Activated T-helper 17 cell treated with anti-CD3 and anti-CD28 coated beads, Interleukin-2, amount 50 U/mL, for 72 hours (primary cell): ENCODE measurements at regions not wholly inside any gene's neighbourhood (a gene's known extent, or its start where the extent isn't known, plus 50 kb on each side); places are given as distances from the start of the nearest gene placed in this dataset.

Experiments used
- ATAC-seq: fragments of 150-1000 bp; cut with Tn5 transposase; replicated peaks from 2 replicates; pipeline ENCODE4 v1.10.0; 2021; ENCODE audit warnings: mild to moderate bottlenecking, moderate library complexity
- H3K27ac Mint-ChIP-seq: one replicate; pipeline ENCODE4 v1.8.0; 2022; ENCODE audit warnings: mixed read lengths
- H3K27me3 Mint-ChIP-seq: one replicate; pipeline ENCODE4 v1.8.0; 2022; ENCODE audit warnings: mixed read lengths
- H3K36me3 Mint-ChIP-seq: one replicate; pipeline ENCODE4 v1.8.0; 2022; ENCODE audit warnings: low read depth, mild to moderate bottlenecking, mixed read lengths
- H3K4me1 Mint-ChIP-seq: one replicate; pipeline ENCODE4 v1.8.0; 2022; ENCODE audit warnings: mixed read lengths
- H3K4me3 Mint-ChIP-seq: one replicate; pipeline ENCODE4 v1.8.0; 2022; ENCODE audit warnings: mild to moderate bottlenecking, mixed read lengths
- H3K9me3 Mint-ChIP-seq: one replicate; pipeline ENCODE4 v1.8.0; 2022; ENCODE audit warnings: mixed read lengths

GRCh38 chr10:91012502-91012901 is 91.6 kb upstream of the ANKRD1 start:
- Mint-ChIP-seq H3K4me1 (no peaks in the 10 kb centered on the region), H3K4me3 (no peak overlapping the region), H3K27ac (no peak overlapping the region), H3K27me3 (peaks cover 18% of the 10 kb centered on the region), H3K36me3 (no peaks in the 10 kb centered on the region), H3K9me3 (no peaks in the 10 kb centered on the region)
- peak; percentile 66 for ATAC-seq

GRCh38 chr10:91013985-91014384 is 93.1 kb upstream of the ANKRD1 start:
- no peaks in the 10 kb centered on the region for H3K4me1 Mint-ChIP-seq

GRCh38 chr10:91017198-91017597 is 96.3 kb upstream of the ANKRD1 start:
- no peaks in the 10 kb centered on the region for H3K9me3 Mint-ChIP-seq
- peak; percentile 73 for ATAC-seq
- no peak overlapping the region for H3K27ac Mint-ChIP-seq
- no peaks in the 10 kb centered on the region for H3K4me1 Mint-ChIP-seq
- peaks cover 13% of the 10 kb centered on the region for H3K27me3 Mint-ChIP-seq
- H3K36me3 Mint-ChIP-seq, result no peaks in the 10 kb centered on the region
- peak overlapping the region; percentile 21 for H3K4me3 Mint-ChIP-seq

More at GRCh38 chr10:91013985-91014384, 93.1 kb upstream of the ANKRD1 start:
- Mint-ChIP-seq H3K4me3 (no peak overlapping the region), H3K9me3 (no peaks in the 10 kb centered on the region), H3K27ac (no peak overlapping the region), H3K36me3 (no peaks in the 10 kb centered on the region), H3K27me3 (peaks cover 18% of the 10 kb centered on the region)
- no peak for ATAC-seq

- Mint-ChIP-seq H3K9me3 (peaks cover 3% of the 10 kb centered on the region), H3K27me3 (peaks cover 8% of the 10 kb centered on the region), H3K4me3 (no peak overlapping the region), H3K36me3 (no peaks in the 10 kb centered on the region), H3K4me1 (no peaks in the 10 kb centered on the region), H3K27ac (no peak overlapping the region)
- ATAC-seq, result no peak
Measured at GRCh38 chr10:91021901-91022300, 101.0 kb upstream of the ANKRD1 start.

- Mint-ChIP-seq H3K36me3 (no peaks in the 10 kb centered on the region), H3K4me3 (no peak overlapping the region), H3K27me3 (peaks cover 8% of the 10 kb centered on the region), H3K27ac (no peak overlapping the region), H3K9me3 (peaks cover 3% of the 10 kb centered on the region), H3K4me1 (no peaks in the 10 kb centered on the region)
- ATAC-seq, result no peak
Measured at GRCh38 chr10:91022390-91022789, 101.5 kb upstream of the ANKRD1 start.

GRCh38 chr10:91022924-91023699 is 102.2 kb upstream of the ANKRD1 start:
- no peak for ATAC-seq
- no peaks in the 10 kb centered on the region for H3K36me3 Mint-ChIP-seq
- H3K4me1 Mint-ChIP-seq, result no peaks in the 10 kb centered on the region
- peaks cover 8% of the 10 kb centered on the region for H3K27me3 Mint-ChIP-seq
- peaks cover 3% of the 10 kb centered on the region for H3K9me3 Mint-ChIP-seq
- H3K4me3 Mint-ChIP-seq, result no peak overlapping the region
- no peak overlapping the region for H3K27ac Mint-ChIP-seq

GRCh38 chr10:91023700-91024398 is 103.0 kb upstream of the ANKRD1 start:
- Mint-ChIP-seq H3K36me3 (no peaks in the 10 kb centered on the region), H3K9me3 (peaks cover 3% of the 10 kb centered on the region), H3K4me1 (no peaks in the 10 kb centered on the region), H3K4me3 (no peak overlapping the region), H3K27me3 (peaks cover 8% of the 10 kb centered on the region), H3K27ac (no peak overlapping the region)
- ATAC-seq, result no peak

- Mint-ChIP-seq H3K36me3 (no peaks in the 10 kb centered on the region), H3K9me3 (peaks cover 3% of the 10 kb centered on the region), H3K27me3 (peaks cover 8% of the 10 kb centered on the region), H3K4me1 (no peaks in the 10 kb centered on the region), H3K4me3 (no peak overlapping the region), H3K27ac (no peak overlapping the region)
- no peak for ATAC-seq
Measured at GRCh38 chr10:91024541-91024940, 103.7 kb upstream of the ANKRD1 start.

GRCh38 chr10:91032611-91033206 is 111.8 kb upstream of the ANKRD1 start:
- Mint-ChIP-seq H3K4me3 (no peak overlapping the region), H3K27ac (no peak overlapping the region), H3K4me1 (peaks cover 14% of the 10 kb centered on the region), H3K9me3 (peaks cover 4% of the 10 kb centered on the region), H3K36me3 (no peaks in the 10 kb centered on the region), H3K27me3 (no peaks in the 10 kb centered on the region)
- ATAC-seq, result no peak

GRCh38 chr10:91033324-91033950 is 112.5 kb upstream of the ANKRD1 start:
- no peak for ATAC-seq
- Mint-ChIP-seq H3K27me3 (no peaks in the 10 kb centered on the region), H3K4me1 (peaks cover 14% of the 10 kb centered on the region), H3K36me3 (no peaks in the 10 kb centered on the region), H3K4me3 (peak overlapping the region; percentile 31), H3K9me3 (peaks cover 4% of the 10 kb centered on the region), H3K27ac (peak overlapping the region; percentile 53)

- peaks cover 4% of the 10 kb centered on the region for H3K9me3 Mint-ChIP-seq
- peak; percentile 94 for ATAC-seq
- peaks cover 14% of the 10 kb centered on the region for H3K4me1 Mint-ChIP-seq
- H3K27me3 Mint-ChIP-seq, result no peaks in the 10 kb centered on the region
- H3K27ac Mint-ChIP-seq, result peak overlapping the region; percentile 53
- H3K4me3 Mint-ChIP-seq, result peak overlapping the region; percentile 31
- no peaks in the 10 kb centered on the region for H3K36me3 Mint-ChIP-seq
Measured at GRCh38 chr10:91034042-91034441, 113.2 kb upstream of the ANKRD1 start.

GRCh38 chr10:91034494-91035159 is 113.7 kb upstream of the ANKRD1 start:
- Mint-ChIP-seq H3K4me1 (peaks cover 14% of the 10 kb centered on the region), H3K27ac (peak overlapping the region; percentile 53), H3K27me3 (no peaks in the 10 kb centered on the region), H3K9me3 (peaks cover 4% of the 10 kb centered on the region), H3K36me3 (no peaks in the 10 kb centered on the region), H3K4me3 (peak overlapping the region; percentile 31)
- no peak for ATAC-seq

- H3K27me3 Mint-ChIP-seq, result no peaks in the 10 kb centered on the region
- peaks cover 14% of the 10 kb centered on the region for H3K4me1 Mint-ChIP-seq
- peaks cover 4% of the 10 kb centered on the region for H3K9me3 Mint-ChIP-seq
- no peak overlapping the region for H3K4me3 Mint-ChIP-seq
- no peak for ATAC-seq
- no peak overlapping the region for H3K27ac Mint-ChIP-seq
- H3K36me3 Mint-ChIP-seq, result no peaks in the 10 kb centered on the region
Measured at GRCh38 chr10:91035650-91036292, 114.9 kb upstream of the ANKRD1 start.
